Neutrophil (primary cell): ENCODE measurements at regions not wholly inside any gene's neighbourhood (a gene's known extent, or its start where the extent isn't known, plus 50 kb on each side); places are given as distances from the start of the nearest gene placed in this dataset.

Source experiments
- H3K27ac ChIP-seq: fragments of 200-600 bp; sonication (generic); 2 replicates; pipeline ENCODE4 v1.5.1; 2016; ENCODE audit warnings: mild to moderate bottlenecking, moderate library complexity
- H3K27me3 ChIP-seq: fragments of 200-600 bp; sonication (generic); 2 replicates; pipeline ENCODE4 v1.6.0; 2016; ENCODE audit warnings: mild to moderate bottlenecking
- H3K36me3 ChIP-seq: fragments of 200-600 bp; sonication (generic); 2 replicates; pipeline ENCODE4 v1.5.1; 2017
- H3K4me1 ChIP-seq, 2 experiments: fragments of 200-600 bp in 1 of 2; sonication (generic) in 1 of 2; 1 replicate in 1 of 2; 2 replicates in 1 of 2; pipeline versions ENCODE4 v1.5.1 to v1.6.1; 2013 to 2016; ENCODE audit warnings: low read depth in 1 of 2, low read length in 1 of 2, mild to moderate bottlenecking in 1 of 2, moderate library complexity in 1 of 2; ENCODE audit not compliant: control insufficient read depth in 1 of 2, insufficient read depth in 1 of 2
- H3K4me3 ChIP-seq, 2 experiments: fragments of 200-600 bp in 1 of 2; sonication (generic) in 1 of 2; 1 replicate in 1 of 2; 2 replicates in 1 of 2; pipeline ENCODE4 v1.5.1; 2013 to 2016; ENCODE audit warnings: low read depth in 1 of 2, low read length in 1 of 2, mild to moderate bottlenecking in 1 of 2, moderate library complexity in 1 of 2
- H3K9me3 ChIP-seq: fragments of 200-600 bp; sonication (generic); 2 replicates; pipeline ENCODE4 v1.5.1; 2016
- CTCF ChIP-seq: fragments of 200-600 bp; sonication (generic); IDR thresholded peaks from 2 replicates; pipeline ENCODE4 v1.5.1; 2016; ENCODE audit warnings: antibody characterized with exemption

GRCh38 chr5:34498572-34498971, 157.6 kb upstream of the RAI14 start:
- no peaks in the 10 kb centered on the region for H3K36me3 ChIP-seq
- H3K4me3 ChIP-seq, result no peak overlapping the region
- H3K27ac ChIP-seq, result no peak overlapping the region
- no peaks in the 10 kb centered on the region for H3K9me3 ChIP-seq
- no peak for TF ChIP-seq CTCF
- no peaks in the 10 kb centered on the region for H3K4me1 ChIP-seq
- no peaks in the 10 kb centered on the region for H3K27me3 ChIP-seq

- no peak for TF ChIP-seq CTCF
- no peak overlapping the region for H3K27ac ChIP-seq
- H3K4me1 ChIP-seq, result no peaks in the 10 kb centered on the region
- H3K27me3 ChIP-seq, result no peaks in the 10 kb centered on the region
- no peaks in the 10 kb centered on the region for H3K36me3 ChIP-seq
- H3K4me3 ChIP-seq, result no peak overlapping the region
- no peaks in the 10 kb centered on the region for H3K9me3 ChIP-seq
These were observed 157.0 kb upstream of the RAI14 start for GRCh38 chr5:34499001-34499734.

- no peak overlapping the region for H3K27ac ChIP-seq
- H3K9me3 ChIP-seq, result no peaks in the 10 kb centered on the region
- H3K4me1 ChIP-seq, result no peaks in the 10 kb centered on the region
- no peak overlapping the region for H3K4me3 ChIP-seq
- H3K36me3 ChIP-seq, result no peaks in the 10 kb centered on the region
- H3K27me3 ChIP-seq, result no peaks in the 10 kb centered on the region
- no peak for TF ChIP-seq CTCF
These were observed 155.8 kb upstream of the RAI14 start for GRCh38 chr5:34500236-34500847.

- Histone ChIP-seq H3K27ac (no peak overlapping the region), H3K36me3 (no peaks in the 10 kb centered on the region), H3K4me3 (no peak overlapping the region), H3K4me1 (no peaks in the 10 kb centered on the region), H3K9me3 (no peaks in the 10 kb centered on the region), H3K27me3 (no peaks in the 10 kb centered on the region)
- TF ChIP-seq CTCF, result no peak
These were observed 155.1 kb upstream of the RAI14 start for GRCh38 chr5:34501016-34501415.

- H3K27ac ChIP-seq, result no peak overlapping the region
- no peaks in the 10 kb centered on the region for H3K9me3 ChIP-seq
- TF ChIP-seq CTCF, result no peak
- H3K27me3 ChIP-seq, result no peaks in the 10 kb centered on the region
- H3K4me3 ChIP-seq, result no peak overlapping the region
- H3K4me1 ChIP-seq, result no peaks in the 10 kb centered on the region
- H3K36me3 ChIP-seq, result no peaks in the 10 kb centered on the region
These were observed 154.3 kb upstream of the RAI14 start for GRCh38 chr5:34501840-34502239.
